GM12872 (cell line): ENCODE measurements at regions not wholly inside any gene's neighbourhood (a gene's known extent, or its start where the extent isn't known, plus 50 kb on each side); places are given as distances from the start of the nearest gene placed in this dataset.

Experiments used
- TF ChIP-seq, protein P1 (sequence below): IDR thresholded peaks from 3 replicates; pipeline ENCODE4 v1.5.1; 2011; ENCODE audit warnings: low read depth, mild to moderate bottlenecking, low read length, moderate library complexity; ENCODE audit not compliant: insufficient read depth

DNA sequence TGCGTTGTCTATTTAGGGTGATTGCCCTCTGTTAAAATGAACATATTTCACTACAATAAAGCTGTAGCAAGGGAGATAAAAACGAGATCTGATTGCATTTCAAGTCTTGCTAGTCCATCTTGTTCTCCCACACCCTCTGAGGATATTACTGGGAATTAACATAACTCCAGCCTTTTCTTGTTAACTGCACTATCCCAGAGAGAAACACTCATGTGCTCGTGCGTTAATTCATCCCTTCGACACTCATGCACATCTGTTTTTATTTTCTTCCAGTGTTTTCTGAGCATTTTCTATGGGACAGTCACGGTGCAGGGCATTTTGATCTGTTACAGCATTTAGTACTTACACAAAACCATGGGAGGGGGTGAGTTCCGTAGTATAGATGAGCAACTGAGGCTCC is 202.1 kb downstream of the CYLD start:
- TF ChIP-seq, protein P1, sequence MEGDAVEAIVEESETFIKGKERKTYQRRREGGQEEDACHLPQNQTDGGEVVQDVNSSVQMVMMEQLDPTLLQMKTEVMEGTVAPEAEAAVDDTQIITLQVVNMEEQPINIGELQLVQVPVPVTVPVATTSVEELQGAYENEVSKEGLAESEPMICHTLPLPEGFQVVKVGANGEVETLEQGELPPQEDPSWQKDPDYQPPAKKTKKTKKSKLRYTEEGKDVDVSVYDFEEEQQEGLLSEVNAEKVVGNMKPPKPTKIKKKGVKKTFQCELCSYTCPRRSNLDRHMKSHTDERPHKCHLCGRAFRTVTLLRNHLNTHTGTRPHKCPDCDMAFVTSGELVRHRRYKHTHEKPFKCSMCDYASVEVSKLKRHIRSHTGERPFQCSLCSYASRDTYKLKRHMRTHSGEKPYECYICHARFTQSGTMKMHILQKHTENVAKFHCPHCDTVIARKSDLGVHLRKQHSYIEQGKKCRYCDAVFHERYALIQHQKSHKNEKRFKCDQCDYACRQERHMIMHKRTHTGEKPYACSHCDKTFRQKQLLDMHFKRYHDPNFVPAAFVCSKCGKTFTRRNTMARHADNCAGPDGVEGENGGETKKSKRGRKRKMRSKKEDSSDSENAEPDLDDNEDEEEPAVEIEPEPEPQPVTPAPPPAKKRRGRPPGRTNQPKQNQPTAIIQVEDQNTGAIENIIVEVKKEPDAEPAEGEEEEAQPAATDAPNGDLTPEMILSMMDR = no peak

DNA sequence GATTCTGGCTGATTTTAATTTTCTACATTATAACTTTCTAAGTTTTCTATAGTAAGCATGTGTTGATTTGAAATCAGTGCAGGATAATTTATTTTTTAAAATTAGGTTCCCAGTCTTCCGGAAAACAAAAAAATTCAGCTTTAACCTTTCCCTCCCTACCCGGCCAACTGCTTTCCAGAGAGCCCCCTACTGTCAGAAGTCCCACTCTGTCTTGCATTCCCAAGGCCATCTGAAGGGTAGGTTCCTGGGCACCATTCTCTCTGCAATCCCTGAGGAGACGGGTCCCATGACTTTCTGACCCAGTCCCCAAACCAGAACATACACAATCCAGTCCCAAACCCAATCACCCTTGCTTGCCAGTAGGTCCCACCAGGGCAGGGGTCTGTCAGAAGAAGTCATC is 200.3 kb downstream of the CYLD start:
- TF ChIP-seq, protein P1 = no peak

DNA sequence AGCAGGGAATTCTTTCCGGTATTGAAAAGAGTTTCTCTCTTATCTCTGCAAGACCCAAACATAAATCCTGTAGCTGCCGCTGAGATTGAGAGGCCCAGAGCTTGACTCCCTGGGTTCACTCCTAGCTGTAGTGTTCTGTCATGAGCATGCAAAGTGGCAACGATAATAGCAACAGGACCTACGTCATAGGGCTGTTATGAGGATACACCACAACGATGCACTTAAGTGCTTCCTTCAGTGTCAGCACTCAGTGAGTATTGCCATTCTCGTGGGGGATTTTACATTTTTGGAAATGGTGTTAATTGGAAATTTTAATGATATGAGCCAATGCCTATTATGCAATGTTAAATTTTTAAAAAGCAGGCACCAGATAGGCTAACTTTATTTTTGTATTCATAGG is 199.8 kb downstream of the CYLD start:
- TF ChIP-seq, protein P1 = no peak

DNA sequence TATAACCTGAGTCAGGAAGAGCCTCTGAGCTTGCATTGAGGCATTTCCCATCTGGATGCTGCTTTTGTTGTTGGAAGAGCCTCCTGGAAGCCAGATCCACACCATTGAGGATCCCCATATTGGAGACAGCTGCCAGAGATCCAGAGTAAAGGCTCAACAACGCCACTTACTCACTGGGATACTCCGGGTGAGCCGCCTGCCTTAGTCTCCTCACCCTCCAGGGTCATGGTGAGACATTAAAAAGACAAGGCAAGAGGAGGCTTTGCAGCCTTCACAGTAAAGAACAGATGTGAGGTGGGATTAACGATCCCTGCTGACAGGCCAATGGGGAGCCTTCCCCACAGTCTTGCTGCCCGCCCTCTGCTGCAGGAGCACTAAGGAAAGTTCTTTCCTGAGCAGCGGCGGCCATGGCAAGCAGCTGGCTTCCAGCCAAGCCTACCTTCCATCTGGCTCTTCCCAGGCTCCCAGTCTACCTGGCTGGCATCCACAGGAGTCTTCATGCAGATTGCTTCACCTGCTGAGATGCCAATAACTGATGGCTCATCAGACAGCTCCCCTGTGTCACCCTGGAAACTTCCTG is 198.5 kb downstream of the CYLD start:
- TF ChIP-seq, protein P1 = no peak

DNA sequence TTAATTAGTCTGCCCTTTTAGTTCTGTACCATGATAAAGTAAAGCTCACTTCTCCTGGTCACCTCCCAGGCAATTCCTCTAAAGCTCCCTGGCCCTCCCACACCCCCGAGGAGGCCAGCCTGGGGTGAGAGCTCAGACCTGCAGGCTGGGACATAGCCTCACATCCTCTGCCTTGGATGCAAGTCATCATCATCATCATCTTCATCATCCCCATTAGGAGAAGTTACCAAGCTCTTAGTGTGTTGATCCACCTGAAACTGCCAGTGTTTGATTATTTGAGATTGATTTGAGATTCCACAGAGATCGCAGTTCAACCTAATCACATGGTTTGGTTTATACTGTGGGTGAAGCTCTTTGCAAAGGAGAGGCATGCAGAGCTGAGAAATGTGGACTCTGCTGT is 197.5 kb downstream of the CYLD start:
- TF ChIP-seq, protein P1 = no peak

DNA sequence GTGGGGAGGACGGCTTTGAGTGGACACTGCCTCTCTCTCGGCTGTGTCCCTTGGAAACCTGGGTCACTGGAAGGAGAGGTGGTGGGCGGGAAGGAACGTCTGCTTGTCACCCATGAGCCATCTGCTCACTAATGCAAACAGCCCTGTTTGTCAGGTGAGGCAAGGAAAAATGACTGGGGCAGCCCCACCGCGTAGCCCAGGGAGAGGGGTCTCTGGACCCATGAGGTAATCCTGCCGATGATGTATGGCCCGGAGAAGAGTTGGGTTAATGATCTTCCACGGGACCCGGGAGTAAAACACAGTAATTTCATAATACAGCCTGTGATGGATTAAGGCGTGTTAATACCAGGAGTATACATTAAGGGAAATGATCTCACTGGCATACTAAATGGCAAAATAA is 197.0 kb downstream of the CYLD start:
- TF ChIP-seq, protein P1 = no peak

DNA sequence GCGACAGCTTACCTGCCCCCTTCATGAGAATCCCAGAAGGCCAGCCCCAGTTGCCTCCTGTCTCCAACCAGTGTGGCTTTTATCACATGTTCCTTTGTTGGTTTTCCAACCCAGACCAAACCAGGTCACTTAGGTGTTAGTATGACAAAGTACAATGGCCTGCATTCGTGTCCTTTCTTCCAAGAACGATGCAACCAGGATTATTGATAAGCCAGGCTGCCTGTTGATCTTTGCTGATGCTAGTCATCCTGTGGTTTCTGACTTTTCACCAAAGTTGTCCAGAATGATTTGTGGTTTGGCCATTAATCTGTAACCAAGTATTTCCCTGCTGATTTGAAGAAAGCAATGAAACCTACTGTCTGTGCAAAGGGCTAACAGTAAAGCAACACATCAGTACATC is 191.4 kb downstream of the CYLD start:
- TF ChIP-seq, protein P1 = no peak
